ENCODE measurements at regions not wholly inside any gene's neighbourhood (a gene's known extent, or its start where the extent isn't known, plus 50 kb on each side); places are given as distances from the start of the nearest gene placed in this dataset.

DNA sequence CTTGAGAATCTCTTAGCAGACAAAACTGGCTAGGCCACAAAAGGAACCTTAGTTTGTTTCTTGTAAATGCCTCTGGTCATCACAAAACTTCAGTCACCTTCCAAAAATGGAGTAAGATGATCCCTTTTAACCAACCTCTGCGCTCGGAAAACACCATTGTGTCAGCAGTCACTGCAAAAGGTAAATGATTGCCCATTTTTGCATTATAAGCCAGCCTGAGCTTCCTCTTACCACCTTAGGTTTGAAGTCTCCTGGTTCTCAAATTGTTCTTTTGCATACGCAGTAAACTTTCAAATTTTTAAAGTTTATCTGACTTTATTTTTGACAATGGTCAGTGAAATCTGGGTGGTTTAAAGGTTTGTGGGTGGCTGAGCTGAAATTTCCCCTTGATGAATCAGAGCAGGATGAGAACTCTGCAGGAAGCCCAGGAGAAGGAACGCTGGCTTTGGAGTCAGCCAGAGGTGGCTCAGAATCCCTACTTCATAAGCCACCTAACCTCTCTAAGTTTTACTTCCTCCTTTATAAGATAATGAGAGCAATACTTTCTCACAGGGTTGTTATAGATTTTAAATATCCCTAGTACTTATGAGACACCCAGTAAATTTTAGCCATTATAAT is 131.4 kb downstream of the MED10 start:
- H3K79me1 ChIP-seq (ENCODE audit: low read depth, low read length): no peaks in the 10 kb centered on the region
- WGBS, 2 experiments (ENCODE audit: extremely low coverage in 1 of 2, insufficient coverage in 1 of 2, insufficient read length in 1 of 2, insufficient replicate concordance in 2 of 2, low coverage in 1 of 2, low lambda C conversion rate in 2 of 2, missing lambda C conversion rate in 1 of 2): 88% methylated on average over 4 of the region's 4 CpGs; no CpG with 5 or more reads in 1 of the 2 experiments
- H3K14ac ChIP-seq (ENCODE audit: insufficient read length): no peak overlapping the region
- POLR2A ChIA-PET (ENCODE audit: partially characterized antibody): no interaction called here
- no peak overlapping the region for H2AK5ac ChIP-seq (ENCODE audit: low read depth, low read length)
- H3K56ac ChIP-seq (replicated peaks; ENCODE audit: insufficient read length, low read depth, low read length): no peak overlapping the region
- no peak overlapping the region for H2BK5ac ChIP-seq (ENCODE audit: low read depth, low read length)
- H4K8ac ChIP-seq (ENCODE audit: extremely low read depth, insufficient read depth, low read length): no peak overlapping the region
- H3K27me3 ChIP-seq (replicated peaks in 1 of 4; ENCODE audit: control insufficient read depth in 3 of 4, extremely low read depth in 1 of 4, insufficient read depth in 3 of 4, low read length in 3 of 4): no peaks in the 10 kb centered on the region
- CTCF ChIA-PET (ENCODE audit: partially characterized antibody): interaction anchor here (1.3 kb wide), 1 partner anchor 186 kb away, joined by 4 read pairs; no protein-coding TSS in a partner anchor
- no peaks in the 10 kb centered on the region for H3K23me2 ChIP-seq (ENCODE audit: low read depth, low read length)
- no peaks in the 10 kb centered on the region for H3K36me3 ChIP-seq (ENCODE audit: control insufficient read depth in 2 of 4, insufficient read depth in 4 of 4, low read length in 3 of 4)
- no peak overlapping the region for H4K5ac ChIP-seq (ENCODE audit: insufficient read length, low read depth, low read length)
- no peak overlapping the region for H3K9ac ChIP-seq (replicated peaks in 1 of 4; ENCODE audit: extremely low read depth in 1 of 4, low read depth in 3 of 4, low read length in 3 of 4)
- H3K4me3 ChIP-seq (ENCODE audit: extremely low read depth in 1 of 4, insufficient read depth in 2 of 4, low read depth in 3 of 4, low read length in 4 of 4): no peak overlapping the region
- peaks cover 0 to 4% (median 0%) of the 10 kb centered on the region in 4 experiments; a peak in 1 of 7 replicates for H3K4me1 ChIP-seq (replicated peaks in 1 of 4; ENCODE audit: control insufficient read depth in 3 of 4, insufficient read depth in 4 of 4, low read length in 3 of 4)
- no peak for FAIRE-seq
- H3K23ac ChIP-seq (ENCODE audit: insufficient read length): no peak overlapping the region
- no peak overlapping the region for H3K4me2 ChIP-seq (ENCODE audit: insufficient read depth in 1 of 2, low read depth in 2 of 2, low read length in 2 of 2)
- no peak overlapping the region for H2BK12ac ChIP-seq (ENCODE audit: low read depth, low read length)
- H2BK120ac ChIP-seq (replicated peaks; ENCODE audit: low read depth, low read length): no peak overlapping the region
- no peaks in the 10 kb centered on the region for H4K20me1 ChIP-seq (replicated peaks in 1 of 2; ENCODE audit: control insufficient read depth in 1 of 2, insufficient read depth in 2 of 2, low read length in 2 of 2)
- H2BK20ac ChIP-seq (ENCODE audit: low read length): no peak overlapping the region
- no peak overlapping the region for H4K91ac ChIP-seq (replicated peaks; ENCODE audit: insufficient read length, low read length)
- no peaks in the 10 kb centered on the region for H3K9me3 ChIP-seq (ENCODE audit: insufficient read depth in 2 of 2, low read depth in 1 of 2, low read length in 1 of 2)
- no peak overlapping the region for H2BK15ac ChIP-seq (ENCODE audit: low read length)
- no peak overlapping the region for H2AFZ ChIP-seq (ENCODE audit: low read length)
- no peaks in the 10 kb centered on the region for H3K79me2 ChIP-seq (ENCODE audit: control insufficient read depth in 1 of 2, insufficient read depth in 2 of 2, low read length in 2 of 2)
- H3K27ac ChIP-seq (ENCODE audit: low read depth, low read length): no peak overlapping the region
- no peak for DNase-seq (ENCODE audit: low read depth in 1 of 2, low spot score in 2 of 2)
- H3K4ac ChIP-seq (replicated peaks; ENCODE audit: insufficient read length, low read depth, low read length): no peak overlapping the region
- H3K18ac ChIP-seq (ENCODE audit: extremely low read depth, low read length): no peak overlapping the region
- TF ChIP-seq SUZ12 (IDR thresholded peaks at IDR 0.05; ENCODE audit: low read length) (no peak), EGR1 (IDR thresholded peaks at IDR 0.05; ENCODE audit: borderline replicate concordance, low read depth, low read length) (no peak), TCF12 (IDR thresholded peaks at IDR 0.05; ENCODE audit: low read depth, low read length) (no peak), RFX5 (IDR thresholded peaks at IDR 0.05; ENCODE audit: borderline replicate concordance, low read depth, low read length) (no peak), BCL11A (IDR thresholded peaks at IDR 0.05; ENCODE audit: low read depth in 2 of 2, low read length in 2 of 2) (no peak), SIX5 (IDR thresholded peaks at IDR 0.05; ENCODE audit: low read depth, low read length) (no peak), CBX5 (IDR thresholded peaks at IDR 0.05; ENCODE audit: low read depth, low read length) (no peak), GABPA (IDR thresholded peaks at IDR 0.05; ENCODE audit: borderline replicate concordance, insufficient read depth, low read length) (no peak), SP2 (IDR thresholded peaks at IDR 0.05; ENCODE audit: low read length) (no peak)
- TF ChIP-seq, protein P1, sequence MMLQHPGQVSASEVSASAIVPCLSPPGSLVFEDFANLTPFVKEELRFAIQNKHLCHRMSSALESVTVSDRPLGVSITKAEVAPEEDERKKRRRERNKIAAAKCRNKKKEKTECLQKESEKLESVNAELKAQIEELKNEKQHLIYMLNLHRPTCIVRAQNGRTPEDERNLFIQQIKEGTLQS (IDR thresholded peaks at IDR 0.05; ENCODE audit: insufficient read depth, low read depth, low read length): no peak
- TF ChIP-seq, protein P2, sequence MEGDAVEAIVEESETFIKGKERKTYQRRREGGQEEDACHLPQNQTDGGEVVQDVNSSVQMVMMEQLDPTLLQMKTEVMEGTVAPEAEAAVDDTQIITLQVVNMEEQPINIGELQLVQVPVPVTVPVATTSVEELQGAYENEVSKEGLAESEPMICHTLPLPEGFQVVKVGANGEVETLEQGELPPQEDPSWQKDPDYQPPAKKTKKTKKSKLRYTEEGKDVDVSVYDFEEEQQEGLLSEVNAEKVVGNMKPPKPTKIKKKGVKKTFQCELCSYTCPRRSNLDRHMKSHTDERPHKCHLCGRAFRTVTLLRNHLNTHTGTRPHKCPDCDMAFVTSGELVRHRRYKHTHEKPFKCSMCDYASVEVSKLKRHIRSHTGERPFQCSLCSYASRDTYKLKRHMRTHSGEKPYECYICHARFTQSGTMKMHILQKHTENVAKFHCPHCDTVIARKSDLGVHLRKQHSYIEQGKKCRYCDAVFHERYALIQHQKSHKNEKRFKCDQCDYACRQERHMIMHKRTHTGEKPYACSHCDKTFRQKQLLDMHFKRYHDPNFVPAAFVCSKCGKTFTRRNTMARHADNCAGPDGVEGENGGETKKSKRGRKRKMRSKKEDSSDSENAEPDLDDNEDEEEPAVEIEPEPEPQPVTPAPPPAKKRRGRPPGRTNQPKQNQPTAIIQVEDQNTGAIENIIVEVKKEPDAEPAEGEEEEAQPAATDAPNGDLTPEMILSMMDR (IDR thresholded peaks at IDR 0.05; ENCODE audit: control extremely low read depth in 1 of 3, insufficient read depth in 1 of 3, low read depth in 1 of 3, low read length in 3 of 3): no peak

Measured in H1 (cell line).